ENCODE measurements at regions not wholly inside any gene's neighbourhood (a gene's known extent, or its start where the extent isn't known, plus 50 kb on each side); places are given as distances from the start of the nearest gene placed in this dataset.

DNA sequence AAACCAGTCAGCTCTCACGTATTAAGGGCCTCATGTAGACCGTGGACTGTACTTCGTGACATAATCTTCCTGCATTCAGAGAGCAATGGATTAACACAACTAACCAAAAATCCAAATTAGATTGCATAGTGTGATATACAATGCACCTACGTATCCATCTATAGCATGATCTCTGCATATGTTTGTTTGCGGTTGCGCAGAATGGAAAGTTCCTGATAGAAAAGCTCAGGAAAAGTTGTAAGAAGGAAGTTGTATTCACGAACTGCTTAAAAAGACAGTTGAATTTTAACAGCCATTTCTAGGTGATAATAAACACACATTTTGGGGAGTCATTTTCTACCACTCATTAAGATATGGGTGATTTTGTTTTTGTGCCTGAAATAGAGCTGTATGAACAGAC, 869.0 kb downstream of the TLE4 start:
- TF ChIP-seq, protein P1, sequence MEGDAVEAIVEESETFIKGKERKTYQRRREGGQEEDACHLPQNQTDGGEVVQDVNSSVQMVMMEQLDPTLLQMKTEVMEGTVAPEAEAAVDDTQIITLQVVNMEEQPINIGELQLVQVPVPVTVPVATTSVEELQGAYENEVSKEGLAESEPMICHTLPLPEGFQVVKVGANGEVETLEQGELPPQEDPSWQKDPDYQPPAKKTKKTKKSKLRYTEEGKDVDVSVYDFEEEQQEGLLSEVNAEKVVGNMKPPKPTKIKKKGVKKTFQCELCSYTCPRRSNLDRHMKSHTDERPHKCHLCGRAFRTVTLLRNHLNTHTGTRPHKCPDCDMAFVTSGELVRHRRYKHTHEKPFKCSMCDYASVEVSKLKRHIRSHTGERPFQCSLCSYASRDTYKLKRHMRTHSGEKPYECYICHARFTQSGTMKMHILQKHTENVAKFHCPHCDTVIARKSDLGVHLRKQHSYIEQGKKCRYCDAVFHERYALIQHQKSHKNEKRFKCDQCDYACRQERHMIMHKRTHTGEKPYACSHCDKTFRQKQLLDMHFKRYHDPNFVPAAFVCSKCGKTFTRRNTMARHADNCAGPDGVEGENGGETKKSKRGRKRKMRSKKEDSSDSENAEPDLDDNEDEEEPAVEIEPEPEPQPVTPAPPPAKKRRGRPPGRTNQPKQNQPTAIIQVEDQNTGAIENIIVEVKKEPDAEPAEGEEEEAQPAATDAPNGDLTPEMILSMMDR (IDR thresholded peaks at IDR 0.05; ENCODE audit: low read depth, low read length, poor library complexity, severe bottlenecking), result no peak
- no peak for TF ChIP-seq EZH2phosphoT487 (IDR thresholded peaks at IDR 0.05; ENCODE audit: borderline replicate concordance, low read length)
